GM10266 (cell line): ENCODE measurements at regions not wholly inside any gene's neighbourhood (a gene's known extent, or its start where the extent isn't known, plus 50 kb on each side); places are given as distances from the start of the nearest gene placed in this dataset.
"Not testable (repeated sequence)": the region's sequence is repeated elsewhere in the genome, so short reads cannot be mapped to it uniquely, and the experiment has no call there.

ENCODE experiments used
- DNase-seq: peaks from one replicate; pipeline ENCODE4 v3.0.0; 2012; ENCODE audit errors: extremely low spot score
- TF ChIP-seq, protein P1 (sequence below): IDR thresholded peaks from 2 replicates; pipeline ENCODE4 v1.5.1; 2012; ENCODE audit warnings: mild to moderate bottlenecking, low read depth; ENCODE audit not compliant: control insufficient read depth, insufficient read depth; ENCODE audit errors: missing control alignments

DNA sequence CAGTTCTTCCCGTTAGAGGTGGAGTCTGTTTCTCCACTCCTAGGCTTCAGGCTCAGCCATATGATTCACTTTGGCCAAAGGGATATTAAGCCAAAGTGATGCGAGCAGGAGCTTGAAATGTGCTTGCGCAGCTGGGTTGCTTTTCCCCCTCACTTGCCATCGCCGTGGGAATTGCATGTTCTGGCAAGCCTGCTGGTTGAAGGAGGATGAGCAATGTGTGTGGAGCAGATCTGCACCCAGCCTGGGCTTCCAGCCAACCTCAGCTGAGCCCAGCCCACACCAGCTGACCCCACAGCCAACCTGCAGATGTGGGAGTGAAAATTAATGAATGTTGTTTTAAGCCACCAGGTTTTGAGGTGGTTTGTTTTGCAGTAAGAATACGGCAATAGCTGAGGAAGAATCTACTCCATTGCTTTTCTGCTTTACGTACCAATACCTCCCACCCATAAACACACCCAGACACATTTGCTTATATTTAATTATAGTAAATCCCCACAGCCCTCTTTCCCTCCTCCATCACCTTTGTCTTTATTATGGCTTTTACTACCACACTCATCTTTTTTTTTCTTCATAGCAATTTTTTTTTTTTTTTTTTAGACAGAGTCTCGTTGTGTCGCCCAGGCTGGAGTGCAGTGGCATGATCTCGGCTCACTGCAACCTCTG is 132.8 kb upstream of the FUNDC1 start:
- TF ChIP-seq, protein P1, sequence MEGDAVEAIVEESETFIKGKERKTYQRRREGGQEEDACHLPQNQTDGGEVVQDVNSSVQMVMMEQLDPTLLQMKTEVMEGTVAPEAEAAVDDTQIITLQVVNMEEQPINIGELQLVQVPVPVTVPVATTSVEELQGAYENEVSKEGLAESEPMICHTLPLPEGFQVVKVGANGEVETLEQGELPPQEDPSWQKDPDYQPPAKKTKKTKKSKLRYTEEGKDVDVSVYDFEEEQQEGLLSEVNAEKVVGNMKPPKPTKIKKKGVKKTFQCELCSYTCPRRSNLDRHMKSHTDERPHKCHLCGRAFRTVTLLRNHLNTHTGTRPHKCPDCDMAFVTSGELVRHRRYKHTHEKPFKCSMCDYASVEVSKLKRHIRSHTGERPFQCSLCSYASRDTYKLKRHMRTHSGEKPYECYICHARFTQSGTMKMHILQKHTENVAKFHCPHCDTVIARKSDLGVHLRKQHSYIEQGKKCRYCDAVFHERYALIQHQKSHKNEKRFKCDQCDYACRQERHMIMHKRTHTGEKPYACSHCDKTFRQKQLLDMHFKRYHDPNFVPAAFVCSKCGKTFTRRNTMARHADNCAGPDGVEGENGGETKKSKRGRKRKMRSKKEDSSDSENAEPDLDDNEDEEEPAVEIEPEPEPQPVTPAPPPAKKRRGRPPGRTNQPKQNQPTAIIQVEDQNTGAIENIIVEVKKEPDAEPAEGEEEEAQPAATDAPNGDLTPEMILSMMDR, result no peak
- no peak for DNase-seq

DNA sequence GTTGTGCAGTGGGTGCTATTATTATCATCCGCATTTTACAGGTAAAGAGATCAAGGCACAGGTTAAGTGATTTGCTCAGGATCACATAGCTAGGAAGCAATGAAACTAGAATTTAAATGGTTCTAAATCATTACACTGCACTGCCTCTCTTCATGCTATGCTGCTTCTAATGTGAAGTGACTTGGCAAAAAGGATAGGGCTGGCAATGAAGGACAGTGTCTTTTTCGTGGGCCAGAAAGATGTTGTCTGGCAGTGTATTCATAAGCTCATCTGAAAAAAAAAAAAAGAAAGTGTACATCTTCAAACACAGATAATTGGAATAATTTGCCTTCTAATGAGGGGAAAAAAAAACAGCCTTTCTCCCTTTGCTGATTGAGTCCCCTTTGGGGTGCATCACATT is 132.2 kb upstream of the FUNDC1 start:
- TF ChIP-seq, protein P1, result no peak
- no peak for DNase-seq

DNA sequence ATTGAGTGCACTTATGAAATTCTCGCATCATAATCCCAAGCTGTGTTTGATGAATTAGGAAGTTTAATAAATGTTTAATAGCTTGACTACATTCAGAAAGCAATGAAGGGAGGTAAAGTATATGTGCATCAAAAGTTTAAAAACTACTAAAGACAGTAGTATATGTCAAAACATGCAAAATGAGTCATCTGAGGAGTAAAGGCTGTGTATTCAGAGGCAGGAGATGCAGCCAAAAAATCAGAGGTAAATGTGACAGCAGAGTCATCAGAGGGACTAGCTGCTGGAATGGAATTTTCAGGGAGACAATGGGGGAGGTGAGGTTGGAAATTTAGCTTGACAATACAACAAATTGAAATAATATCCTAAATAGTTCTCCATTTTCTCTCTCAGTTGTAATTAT is 127.0 kb upstream of the FUNDC1 start:
- DNase-seq, result no peak
- TF ChIP-seq, protein P1, result no peak

DNA sequence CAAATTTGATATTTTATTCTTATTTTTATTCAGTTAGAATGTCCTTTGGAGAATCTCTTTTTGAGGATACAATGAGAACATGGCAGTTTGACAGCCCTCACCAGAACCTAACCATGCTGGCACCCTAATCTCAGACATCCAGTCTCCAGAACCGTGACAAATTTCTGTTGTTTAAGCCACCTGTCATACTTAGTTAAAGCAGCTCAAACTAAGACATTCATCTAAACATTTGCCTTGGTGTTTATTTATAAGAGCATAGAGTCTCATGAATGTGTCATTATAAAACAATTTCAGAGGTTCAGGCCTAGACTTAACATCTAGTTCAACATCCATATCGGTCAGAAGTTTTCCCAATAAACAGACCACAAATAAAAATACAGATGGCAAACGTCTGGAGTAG is 125.1 kb upstream of the FUNDC1 start:
- TF ChIP-seq, protein P1, result no peak
- no peak for DNase-seq

DNA sequence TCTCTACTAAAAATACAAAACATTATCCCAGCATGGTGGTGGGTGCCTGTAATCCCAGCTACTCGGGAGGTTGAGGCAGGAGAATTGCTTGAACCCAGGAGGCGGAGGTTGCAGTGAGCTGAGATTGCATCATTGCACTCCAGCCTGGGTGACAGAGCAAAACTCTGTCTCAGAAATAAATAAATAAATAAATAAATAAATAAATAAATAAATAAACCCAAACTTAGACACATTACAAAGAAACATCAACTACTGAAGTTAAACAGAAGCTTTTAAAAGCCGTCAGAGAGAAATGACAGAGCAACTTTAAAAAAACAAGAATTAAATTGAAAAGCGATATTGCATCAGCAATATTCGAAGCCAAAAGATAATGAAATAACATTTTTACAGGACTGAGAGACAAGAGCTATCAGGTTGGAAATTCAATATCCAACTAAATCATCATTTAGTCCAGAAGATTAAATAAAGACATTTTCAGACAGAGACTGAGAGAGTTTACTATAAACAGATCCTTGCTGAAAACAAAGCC is 115.1 kb upstream of the FUNDC1 start:
- DNase-seq, result not testable (repeated sequence)

DNA sequence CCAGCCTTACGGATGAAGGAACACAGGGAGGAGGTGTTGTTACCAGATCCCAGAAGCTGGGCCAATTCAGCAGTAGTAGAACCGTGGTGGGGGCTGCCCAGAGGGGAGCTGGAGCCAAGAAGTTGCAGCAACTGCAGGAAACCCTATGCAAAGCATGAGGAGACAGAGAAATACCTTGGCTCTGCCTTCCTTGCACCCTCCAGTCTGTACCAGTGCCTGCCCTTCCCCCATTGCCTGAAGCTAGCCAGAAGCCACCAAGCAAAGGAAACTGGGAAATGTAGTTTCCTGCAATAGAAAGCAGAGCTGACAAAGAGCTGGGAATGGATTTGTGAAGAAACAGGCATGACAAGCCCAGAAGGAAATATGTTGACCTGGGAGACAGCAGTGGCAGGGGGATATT is 108.7 kb upstream of the FUNDC1 start:
- TF ChIP-seq, protein P1, result no peak
- no peak for DNase-seq

DNA sequence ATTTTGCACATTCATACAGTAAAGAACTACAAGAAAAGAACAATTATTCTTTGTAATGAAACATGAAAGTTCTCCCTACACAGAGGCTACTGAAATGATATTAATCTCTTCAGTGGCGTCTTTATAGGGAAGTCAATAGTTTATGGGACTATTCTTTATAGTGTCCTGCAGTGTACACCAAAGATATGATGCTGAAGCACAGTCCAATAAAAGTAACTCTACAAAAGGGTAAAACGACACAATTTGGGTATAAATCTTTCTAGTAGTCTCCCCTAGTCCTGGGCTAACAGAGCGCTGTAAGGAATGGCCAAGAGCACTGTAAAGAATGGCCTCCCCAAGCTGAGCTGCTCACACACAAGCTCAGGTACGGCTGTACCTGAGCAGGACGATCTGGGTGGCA is 101.1 kb upstream of the FUNDC1 start:
- DNase-seq, result no peak
- TF ChIP-seq, protein P1, result no peak

DNA sequence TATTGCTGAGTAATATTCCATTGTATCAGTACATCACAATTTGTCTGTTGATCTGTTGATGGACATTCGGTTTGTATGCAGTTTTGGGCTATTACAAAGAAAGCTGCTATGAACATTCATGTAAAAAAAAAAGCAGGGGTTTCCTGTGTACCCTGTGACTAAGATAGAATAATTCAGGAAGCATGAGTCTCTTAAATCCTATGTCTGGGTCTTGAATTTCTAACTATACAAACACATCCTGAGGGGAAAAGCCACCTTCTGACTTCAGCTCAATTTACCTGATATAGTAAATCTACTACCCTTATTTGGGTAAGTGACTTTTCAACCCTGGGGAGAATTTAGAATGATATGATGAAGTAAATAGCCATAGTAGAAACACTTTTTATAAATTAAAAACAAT is 94.6 kb upstream of the FUNDC1 start:
- TF ChIP-seq, protein P1, result no peak
- DNase-seq, result no peak
